Stimulated activated naive CD8-positive, alpha-beta T cell treated with anti-CD3 and anti-CD28 coated beads, Interleukin-15, amount 100 ng/mL, for 72 hours (primary cell): ENCODE measurements at regions not wholly inside any gene's neighbourhood (a gene's known extent, or its start where the extent isn't known, plus 50 kb on each side); places are given as distances from the start of the nearest gene placed in this dataset.

Experiments
- ATAC-seq: fragments of 150-1000 bp; cut with Tn5 transposase; 2 replicates; pipeline ENCODE4 v1.10.0; 2021; ENCODE audit warnings: mild to moderate bottlenecking, moderate library complexity
- DNase-seq, 2 donors: peaks; one replicate each; pipeline ENCODE4 v3.0.0; 2021 to 2022
- H3K27ac Mint-ChIP-seq, 2 donors: one replicate each; pipeline ENCODE4 v1.8.0; 2022; ENCODE audit warnings: mild to moderate bottlenecking in 2 of 2, mixed read lengths in 2 of 2, moderate library complexity in 2 of 2
- H3K27me3 Mint-ChIP-seq: one replicate; pipeline ENCODE4 v1.8.0; 2022; ENCODE audit warnings: mixed read lengths
- H3K4me1 Mint-ChIP-seq: one replicate; pipeline ENCODE4 v1.8.0; 2022; ENCODE audit warnings: mild to moderate bottlenecking, mixed read lengths
- H3K4me3 Mint-ChIP-seq, 2 donors: one replicate each; pipeline ENCODE4 v1.8.0; 2022; ENCODE audit warnings: mild to moderate bottlenecking in 2 of 2, mixed read lengths in 2 of 2, moderate library complexity in 1 of 2
- H3K9me3 Mint-ChIP-seq, 2 donors: one replicate each; pipeline ENCODE4 v1.8.0; 2022; ENCODE audit warnings: mixed read lengths in 2 of 2

DNA sequence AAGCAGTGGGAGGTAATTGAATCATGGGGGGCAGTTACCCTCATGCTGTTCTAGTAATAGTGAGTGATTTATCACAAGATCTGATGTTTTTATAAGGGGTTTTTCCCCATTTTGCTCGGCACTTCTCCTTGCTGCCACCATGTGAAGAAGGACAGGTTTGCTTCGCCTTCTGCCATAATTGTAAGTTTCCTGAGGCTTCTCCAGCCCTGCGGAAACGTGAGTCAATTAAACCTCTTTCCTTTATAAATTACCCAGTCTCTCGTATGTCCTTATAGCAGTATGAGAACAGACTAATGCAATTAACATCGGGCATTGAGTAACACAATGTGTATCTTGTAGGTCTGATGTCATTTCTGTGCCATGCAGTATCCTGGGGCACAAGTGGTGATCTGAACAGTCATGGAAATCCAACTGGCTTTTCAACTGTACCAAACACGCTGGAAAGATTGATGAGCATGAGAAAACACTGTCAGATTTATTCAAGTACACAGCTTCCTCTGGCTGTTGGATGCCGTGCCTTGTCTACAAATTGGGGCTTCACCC, 208.6 kb upstream of the KIAA1217 start:
- Mint-ChIP-seq H3K9me3 (no peaks in the 10 kb centered on the region), H3K4me1 (no peaks in the 10 kb centered on the region), H3K27ac (no peak overlapping the region), H3K27me3 (no peaks in the 10 kb centered on the region), H3K4me3 (no peak overlapping the region)
- ATAC-seq (no peak), DNase-seq (no peak)

DNA sequence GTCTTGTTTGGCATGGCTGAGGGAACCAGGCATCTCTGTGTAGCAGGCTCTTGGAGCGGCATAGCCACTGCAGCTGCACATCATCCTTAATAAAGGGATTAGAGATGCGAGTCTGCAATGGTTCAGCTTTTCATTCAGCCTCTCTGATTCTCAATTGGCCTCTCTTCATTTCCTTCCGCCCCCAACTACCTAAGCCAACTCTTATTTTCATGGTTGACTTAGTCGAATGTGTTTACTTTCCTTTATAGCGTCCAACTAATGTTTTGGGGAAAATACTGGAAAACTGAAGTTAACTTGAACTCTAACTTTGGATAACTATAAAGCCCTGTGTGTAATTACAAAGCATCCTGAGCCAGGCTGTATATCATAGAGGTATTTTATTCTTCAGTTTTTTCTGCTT, 202.2 kb upstream of the KIAA1217 start:
- Mint-ChIP-seq H3K4me1 (no peaks in the 10 kb centered on the region), H3K27ac (peak overlapping the region in 1 of 2 donors; percentile 27), H3K27me3 (peaks cover 17% of the 10 kb centered on the region), H3K4me3 (no peak overlapping the region), H3K9me3 (no peaks in the 10 kb centered on the region)
- ATAC-seq: no peak
- DNase-seq: no peak

DNA sequence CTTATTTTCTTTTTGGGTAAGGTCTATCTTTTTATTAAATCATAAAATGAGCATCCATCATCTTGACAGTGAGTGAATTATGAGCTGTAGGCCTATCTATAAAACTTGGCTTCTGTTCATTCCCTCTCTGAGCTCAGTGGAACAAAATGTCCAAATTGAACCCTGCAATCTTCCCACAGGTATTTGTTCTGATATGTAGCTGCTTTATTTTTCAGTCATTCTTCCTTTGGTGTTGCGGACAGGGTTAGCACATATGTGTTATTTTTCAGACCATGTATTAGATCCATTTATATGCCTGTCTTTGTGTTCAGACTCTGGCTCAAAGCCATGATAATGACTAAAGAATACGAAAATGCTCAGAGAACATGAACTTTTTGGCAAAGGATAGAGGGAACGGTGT, 201.6 kb upstream of the KIAA1217 start:
- no peak overlapping the region for H3K4me3 Mint-ChIP-seq
- ATAC-seq (no peak), DNase-seq (no peak)
- H3K27ac Mint-ChIP-seq: no peak overlapping the region
- H3K27me3 Mint-ChIP-seq: peaks cover 17% of the 10 kb centered on the region
- H3K9me3 Mint-ChIP-seq: no peaks in the 10 kb centered on the region
- H3K4me1 Mint-ChIP-seq: no peaks in the 10 kb centered on the region

DNA sequence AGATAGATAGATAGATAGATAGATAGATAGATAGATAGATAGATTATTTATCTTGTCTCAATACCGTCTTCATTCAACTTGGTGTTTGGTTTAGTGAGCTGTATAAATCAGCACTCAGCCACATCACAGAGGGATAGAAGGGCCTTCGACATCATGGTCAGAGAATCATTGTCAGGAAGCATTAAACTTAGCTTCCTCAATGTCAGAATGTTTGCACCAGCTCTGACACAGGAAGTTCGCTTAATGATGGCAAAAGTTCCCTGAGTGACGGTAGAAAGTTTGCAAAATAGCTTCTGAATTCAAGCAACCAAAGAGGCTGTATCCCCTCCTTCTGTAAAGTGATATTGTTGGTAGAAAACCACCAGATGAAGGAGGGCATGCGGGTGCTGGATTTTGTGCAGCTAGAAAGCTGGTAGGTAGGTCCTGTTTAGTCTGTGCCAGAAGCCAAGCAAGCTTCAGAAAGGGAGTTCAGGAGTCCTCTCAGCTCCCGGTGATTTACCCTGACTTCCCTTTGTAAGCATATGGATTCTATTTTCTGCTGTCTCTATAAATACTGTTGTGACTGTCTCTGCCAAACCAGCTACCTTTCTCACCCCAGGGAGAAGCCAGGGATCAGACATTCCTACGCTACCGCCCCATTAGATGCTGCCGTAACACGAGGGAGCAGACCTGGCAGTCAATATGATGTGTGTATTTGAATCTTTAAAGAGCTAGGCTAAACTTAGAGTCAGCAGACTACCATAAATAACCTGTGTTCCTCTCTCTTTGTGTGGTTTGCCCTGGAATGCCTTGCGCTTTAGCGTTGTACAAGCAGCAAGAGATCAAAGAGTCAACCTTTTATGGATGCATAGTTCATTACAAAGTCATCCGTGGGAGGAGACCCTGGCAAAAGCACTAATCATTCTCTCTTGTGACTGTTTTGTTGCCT, 200.5 kb upstream of the KIAA1217 start:
- ATAC-seq: no peak
- Mint-ChIP-seq H3K9me3 (peaks cover 0 to 2% of the 10 kb centered on the region in 2 donors), H3K27ac (no peak overlapping the region), H3K27me3 (peaks cover 19% of the 10 kb centered on the region), H3K4me3 (no peak overlapping the region), H3K4me1 (no peaks in the 10 kb centered on the region)
- no peak for DNase-seq

DNA sequence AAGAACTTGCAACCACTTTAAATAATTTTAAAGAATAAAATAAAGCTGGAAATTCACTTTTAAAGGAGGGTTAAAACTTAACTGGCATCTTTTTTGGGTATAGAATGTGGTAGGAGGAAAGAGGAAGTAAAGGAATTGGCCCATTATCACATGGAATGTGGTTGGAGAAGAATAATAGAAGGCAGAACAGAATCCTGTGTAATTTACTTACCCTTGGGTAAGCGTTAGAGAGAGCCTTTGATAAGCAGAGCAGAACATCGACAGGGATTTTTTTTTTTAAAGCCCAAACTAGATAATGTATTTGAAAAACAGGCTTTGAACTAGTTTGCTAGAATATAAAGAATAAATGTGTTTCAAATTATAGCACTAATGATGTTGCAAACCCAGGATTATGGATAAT, 199.8 kb upstream of the KIAA1217 start:
- peaks cover 0 to 7% of the 10 kb centered on the region in 2 donors for H3K9me3 Mint-ChIP-seq
- no peak for ATAC-seq
- no peak overlapping the region for H3K4me3 Mint-ChIP-seq
- no peak overlapping the region for H3K27ac Mint-ChIP-seq
- DNase-seq: no peak
- H3K4me1 Mint-ChIP-seq: no peaks in the 10 kb centered on the region
- peaks cover 24% of the 10 kb centered on the region for H3K27me3 Mint-ChIP-seq

DNA sequence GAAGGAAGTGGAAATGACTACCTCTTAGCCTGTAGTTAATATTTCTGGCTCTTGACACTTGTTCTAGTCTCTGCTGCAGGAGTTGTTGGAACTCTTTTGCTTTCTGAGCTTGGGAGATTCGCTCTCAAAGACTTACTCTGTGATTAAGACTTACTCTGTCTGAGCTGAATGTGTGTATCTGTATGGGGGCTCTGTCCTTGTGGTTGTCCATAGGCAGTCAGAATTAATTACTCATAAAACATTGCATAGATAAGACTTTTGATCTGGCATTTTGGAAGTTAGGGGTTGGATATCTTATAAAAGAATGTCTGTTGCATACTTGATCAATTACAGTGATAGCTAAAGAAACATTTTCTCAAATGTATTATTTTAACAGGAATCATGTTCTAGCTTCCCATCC, 199.2 kb upstream of the KIAA1217 start:
- no peak overlapping the region for H3K27ac Mint-ChIP-seq
- H3K4me3 Mint-ChIP-seq: no peak overlapping the region
- H3K27me3 Mint-ChIP-seq: peaks cover 24% of the 10 kb centered on the region
- no peaks in the 10 kb centered on the region for H3K4me1 Mint-ChIP-seq
- peaks cover 0 to 7% of the 10 kb centered on the region in 2 donors for H3K9me3 Mint-ChIP-seq
- no peak for DNase-seq
- ATAC-seq: no peak

DNA sequence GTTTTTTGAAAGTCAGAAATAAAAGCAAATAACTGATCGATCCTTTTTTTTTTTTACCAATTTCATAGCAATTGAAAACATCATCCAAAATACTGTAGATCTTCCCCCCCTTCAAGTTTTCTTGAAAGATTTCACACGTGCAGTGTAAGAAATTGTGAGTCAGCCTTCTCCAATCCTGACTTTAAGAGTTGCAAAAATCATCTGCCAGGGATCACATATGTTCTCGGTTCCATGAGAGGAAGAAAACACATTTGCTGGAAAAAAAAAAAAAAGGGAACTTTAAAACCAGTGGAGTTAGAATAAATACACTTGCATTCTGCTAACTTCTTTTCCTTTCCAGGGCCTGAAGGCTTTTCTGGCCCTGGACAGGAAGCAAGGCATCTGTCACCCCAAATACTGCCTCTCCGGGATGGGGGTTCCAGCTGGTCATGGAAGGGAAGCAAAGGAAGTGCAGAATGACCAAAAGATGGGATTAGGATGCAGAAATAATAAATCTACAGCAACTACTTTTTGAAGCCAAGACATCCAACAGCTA, 198.4 kb upstream of the KIAA1217 start:
- peaks cover 0 to 7% of the 10 kb centered on the region in 2 donors for H3K9me3 Mint-ChIP-seq
- no peak overlapping the region for H3K27ac Mint-ChIP-seq
- H3K27me3 Mint-ChIP-seq: peaks cover 24% of the 10 kb centered on the region
- no peak for ATAC-seq
- H3K4me3 Mint-ChIP-seq: no peak overlapping the region
- H3K4me1 Mint-ChIP-seq: no peaks in the 10 kb centered on the region
- no peak for DNase-seq

DNA sequence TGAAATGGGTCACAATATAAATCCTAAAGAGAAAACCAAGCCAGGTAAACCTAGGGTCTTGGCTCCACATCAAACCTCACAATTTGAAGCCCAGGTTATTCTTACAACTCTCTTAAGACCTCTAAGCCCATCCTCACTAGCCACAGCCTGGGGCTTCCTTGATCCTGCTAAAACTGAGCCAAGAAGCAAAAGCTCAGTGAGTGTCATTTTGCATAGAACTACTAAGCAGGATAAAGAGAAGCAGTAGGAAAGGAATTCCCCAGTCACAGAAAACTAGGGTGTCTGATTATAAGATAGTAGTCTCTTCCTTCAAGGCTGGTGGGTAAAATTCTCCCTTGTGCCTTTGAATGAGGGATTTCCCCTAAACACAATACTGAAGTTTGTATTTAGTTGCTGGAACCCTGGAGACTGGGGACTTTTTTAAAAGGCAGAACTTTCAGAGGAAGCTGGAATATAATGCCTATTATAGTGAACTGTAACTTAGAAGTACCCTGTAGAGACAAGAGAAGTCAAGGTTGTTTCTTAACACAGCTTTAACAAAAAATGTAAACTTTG, 196.6 kb upstream of the KIAA1217 start:
- no peak for ATAC-seq
- DNase-seq: no peak
- peaks cover 0 to 7% of the 10 kb centered on the region in 2 donors for H3K9me3 Mint-ChIP-seq
- H3K4me1 Mint-ChIP-seq: no peaks in the 10 kb centered on the region
- H3K4me3 Mint-ChIP-seq: no peak overlapping the region
- H3K27ac Mint-ChIP-seq: no peak overlapping the region
- peaks cover 20% of the 10 kb centered on the region for H3K27me3 Mint-ChIP-seq

DNA sequence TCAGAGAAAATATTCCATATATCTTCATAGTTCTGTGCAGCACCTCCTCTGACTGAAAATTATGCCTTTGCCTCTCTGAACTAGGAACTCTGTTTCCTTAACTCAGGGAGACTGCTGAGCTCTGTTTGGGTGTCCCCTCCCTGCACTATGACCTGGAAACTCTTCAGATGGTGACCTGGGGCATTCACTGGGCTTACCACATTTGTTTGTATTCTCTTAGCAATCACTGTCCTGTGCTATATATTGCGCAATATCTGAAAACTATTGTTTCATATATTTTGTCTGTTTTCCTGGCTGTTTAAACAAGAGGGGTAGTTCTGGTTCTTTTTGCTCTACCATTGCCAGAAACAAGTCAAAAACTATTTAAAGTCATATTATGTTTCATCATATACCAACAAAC, 181.8 kb upstream of the KIAA1217 start:
- ATAC-seq (no peak), DNase-seq (no peak)
- H3K4me3 Mint-ChIP-seq: no peak overlapping the region
- no peaks in the 10 kb centered on the region for H3K9me3 Mint-ChIP-seq
- H3K4me1 Mint-ChIP-seq: no peaks in the 10 kb centered on the region
- H3K27ac Mint-ChIP-seq: no peak overlapping the region
- H3K27me3 Mint-ChIP-seq: no peaks in the 10 kb centered on the region

DNA sequence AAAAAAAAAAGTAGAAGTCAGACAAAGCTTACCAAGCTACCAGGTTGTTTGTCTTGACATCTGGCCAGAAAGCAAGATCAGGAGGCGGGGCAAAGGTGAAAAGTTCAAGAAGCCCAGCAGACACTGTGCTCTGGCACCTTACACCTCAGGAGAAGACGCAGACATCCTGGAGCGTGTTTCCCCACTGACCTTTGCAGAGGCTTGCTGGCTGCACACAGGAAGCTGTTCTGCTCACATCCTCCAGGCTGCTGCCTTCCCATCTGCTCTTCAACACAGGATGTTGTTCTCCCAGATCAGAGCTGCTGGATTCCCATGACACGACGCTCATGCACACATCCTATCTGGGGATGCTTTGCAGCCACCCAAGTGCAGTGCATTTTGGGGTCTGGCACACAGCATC, 174.4 kb upstream of the KIAA1217 start:
- Mint-ChIP-seq H3K27me3 (no peaks in the 10 kb centered on the region), H3K9me3 (peaks cover 0 to 5% of the 10 kb centered on the region in 2 donors), H3K4me3 (no peak overlapping the region), H3K4me1 (no peaks in the 10 kb centered on the region), H3K27ac (no peak overlapping the region)
- ATAC-seq (no peak), DNase-seq (no peak)

DNA sequence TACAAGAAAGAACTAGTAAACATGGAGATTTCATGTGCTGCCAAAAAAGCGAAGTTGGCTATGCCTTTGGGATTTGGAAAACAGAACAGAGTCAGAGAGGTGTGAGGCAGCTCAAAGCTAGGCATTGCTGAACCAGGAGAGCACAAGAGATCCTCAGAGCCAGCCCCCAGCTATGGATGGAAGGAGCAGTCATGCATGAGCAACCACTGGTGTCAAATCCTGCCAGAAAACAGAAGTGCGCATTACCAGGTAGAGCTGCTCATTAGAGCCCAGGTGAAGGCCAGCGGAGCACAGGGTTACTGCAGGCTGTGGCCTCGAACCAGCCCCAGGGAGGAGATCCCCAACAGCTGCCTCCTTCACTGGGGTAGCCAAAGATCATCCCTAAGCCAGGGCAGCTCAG, 173.2 kb upstream of the KIAA1217 start:
- H3K9me3 Mint-ChIP-seq: peaks cover 0 to 5% of the 10 kb centered on the region in 2 donors
- ATAC-seq (no peak), DNase-seq (no peak)
- H3K27ac Mint-ChIP-seq: no peak overlapping the region
- no peaks in the 10 kb centered on the region for H3K27me3 Mint-ChIP-seq
- H3K4me1 Mint-ChIP-seq: no peaks in the 10 kb centered on the region
- no peak overlapping the region for H3K4me3 Mint-ChIP-seq

DNA sequence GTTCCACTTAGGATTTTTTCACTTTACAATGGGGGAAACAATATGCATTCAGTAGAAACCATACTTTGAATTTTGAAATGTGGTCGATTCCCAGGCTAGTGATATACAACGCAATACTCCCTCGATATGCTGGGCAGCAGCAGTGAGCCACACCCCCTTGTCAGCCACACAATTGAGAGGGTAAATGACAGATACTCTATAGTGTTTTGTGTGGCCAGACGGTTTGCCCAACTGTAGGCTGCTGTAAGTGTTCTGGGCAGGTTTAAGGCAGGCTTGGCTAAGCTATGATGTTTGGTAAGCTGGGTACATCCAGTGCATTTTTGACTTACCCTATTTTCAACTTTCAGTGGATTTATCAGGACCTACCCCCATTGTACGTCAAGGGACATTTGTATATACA, 169.6 kb upstream of the KIAA1217 start:
- H3K27me3 Mint-ChIP-seq: no peaks in the 10 kb centered on the region
- no peak overlapping the region for H3K4me3 Mint-ChIP-seq
- no peak for ATAC-seq
- no peak for DNase-seq
- no peaks in the 10 kb centered on the region for H3K4me1 Mint-ChIP-seq
- H3K9me3 Mint-ChIP-seq: peaks cover 0 to 5% of the 10 kb centered on the region in 2 donors
- H3K27ac Mint-ChIP-seq: no peak overlapping the region

DNA sequence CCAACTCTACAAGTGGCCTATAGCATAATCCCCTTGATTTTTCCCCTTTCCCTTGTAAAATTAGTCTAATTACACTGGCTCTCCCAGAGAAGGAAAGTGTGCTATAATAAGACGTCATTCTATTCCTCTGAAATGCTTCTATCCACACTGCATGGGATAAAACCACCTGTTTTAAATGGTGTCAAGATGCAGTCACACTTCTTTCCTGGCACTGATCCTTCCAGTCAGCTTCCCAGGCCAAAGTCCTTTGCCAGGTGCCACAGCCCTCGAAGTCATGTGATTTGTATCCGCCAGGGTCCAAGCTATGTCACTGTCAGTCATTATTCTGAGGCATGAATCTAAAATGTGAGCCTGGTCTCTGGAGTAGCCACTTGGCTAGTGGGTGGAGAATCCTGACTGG, 169.0 kb upstream of the KIAA1217 start:
- no peaks in the 10 kb centered on the region for H3K27me3 Mint-ChIP-seq
- peak overlapping the region in 1 of 2 donors; percentile 70 for H3K27ac Mint-ChIP-seq
- H3K9me3 Mint-ChIP-seq: peaks cover 0 to 5% of the 10 kb centered on the region in 2 donors
- ATAC-seq: no peak
- H3K4me3 Mint-ChIP-seq: no peak overlapping the region
- no peaks in the 10 kb centered on the region for H3K4me1 Mint-ChIP-seq
- no peak for DNase-seq

DNA sequence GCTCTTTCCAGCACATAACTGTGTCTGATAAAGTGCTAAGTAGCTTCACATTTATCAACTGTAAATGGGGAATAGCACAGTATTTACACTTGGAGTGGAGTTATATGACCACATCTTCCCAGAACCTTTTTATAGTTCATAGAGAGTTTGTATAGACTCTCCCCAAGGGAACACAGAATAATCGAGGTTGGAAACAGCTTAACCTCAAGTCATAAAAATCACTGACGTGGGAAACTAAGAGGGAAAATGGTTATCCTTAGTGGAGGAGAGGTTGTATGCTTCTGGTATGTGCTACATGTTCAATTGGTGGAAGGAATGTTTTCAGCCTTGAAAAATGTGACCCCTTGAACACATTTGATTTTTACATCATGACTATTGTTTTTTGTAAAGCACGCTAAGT, 167.9 kb upstream of the KIAA1217 start:
- ATAC-seq: no peak

DNA sequence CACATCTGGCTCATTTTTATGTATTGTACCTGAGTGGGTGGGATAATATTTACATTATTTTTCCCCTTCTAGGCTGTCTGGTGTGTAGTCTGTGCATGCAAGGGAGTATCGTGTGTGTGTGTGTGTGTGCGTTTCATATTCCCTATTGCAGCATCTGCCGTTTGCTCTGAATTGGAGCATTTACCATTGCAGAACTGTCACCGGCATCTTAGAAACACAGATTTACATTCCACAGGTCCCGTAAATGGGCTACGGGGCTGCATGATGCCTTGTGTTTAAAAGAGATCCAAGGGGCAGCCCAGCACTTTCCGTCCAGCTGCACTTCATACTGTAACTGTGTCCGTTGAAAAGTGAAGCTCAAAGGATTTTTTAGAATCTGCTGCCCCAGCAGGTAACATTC, 167.1 kb upstream of the KIAA1217 start:
- Mint-ChIP-seq H3K4me3 (no peak overlapping the region), H3K9me3 (no peaks in the 10 kb centered on the region), H3K4me1 (no peaks in the 10 kb centered on the region), H3K27me3 (no peaks in the 10 kb centered on the region), H3K27ac (no peak overlapping the region)
- DNase-seq (no peak), ATAC-seq (no peak)

More for the DNA sequence above, 167.9 kb upstream of the KIAA1217 start:
- Mint-ChIP-seq H3K9me3 (peaks cover 0 to 5% of the 10 kb centered on the region in 2 donors), H3K27me3 (no peaks in the 10 kb centered on the region), H3K27ac (no peak overlapping the region), H3K4me1 (no peaks in the 10 kb centered on the region), H3K4me3 (no peak overlapping the region)
- DNase-seq: no peak

DNA sequence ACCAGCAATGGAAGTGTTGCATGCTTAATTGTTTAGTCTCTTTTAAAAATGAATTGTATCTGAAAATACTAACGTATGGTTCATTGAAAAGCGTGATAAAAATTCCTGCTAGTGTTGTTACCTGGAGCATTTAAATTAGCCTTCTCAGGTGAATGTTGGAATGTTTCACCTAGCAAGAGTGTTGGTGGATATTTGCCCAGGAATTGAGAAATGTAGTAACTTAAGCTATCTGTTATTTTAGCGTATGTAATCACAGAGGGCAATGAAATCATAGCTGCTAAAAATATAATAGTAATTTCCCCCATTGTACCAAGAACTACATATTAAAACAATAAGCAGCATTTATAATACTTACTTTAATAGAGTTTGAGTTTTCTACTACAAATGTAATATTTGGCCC, 166.1 kb upstream of the KIAA1217 start:
- H3K27me3 Mint-ChIP-seq: no peaks in the 10 kb centered on the region
- H3K4me3 Mint-ChIP-seq: no peak overlapping the region
- H3K27ac Mint-ChIP-seq: no peak overlapping the region
- DNase-seq: no peak
- no peaks in the 10 kb centered on the region for H3K9me3 Mint-ChIP-seq
- H3K4me1 Mint-ChIP-seq: no peaks in the 10 kb centered on the region
- ATAC-seq: no peak
